Erythroblast (primary cell): ENCODE measurements at regions not wholly inside any gene's neighbourhood (a gene's known extent, or its start where the extent isn't known, plus 50 kb on each side); places are given as distances from the start of the nearest gene placed in this dataset.

Experiments
- DNase-seq, 2 experiments: peaks; one replicate each; lab custom pipeline; 2025; lab: John Stamatoyannopoulos, UW
- GATA1 ChIP-seq: IDR thresholded peaks from 2 replicates; pipeline ENCODE4 v1.6.1; 2011; ENCODE audit warnings: low read depth, mild to moderate bottlenecking, control low read depth, low read length, moderate library complexity
- POLR2A ChIP-seq: IDR thresholded peaks from 2 replicates; pipeline ENCODE4 v1.6.1; 2011; ENCODE audit warnings: mild to moderate bottlenecking, low read length

- no peak for DNase-seq
- no peak for TF ChIP-seq GATA1
- no peak for TF ChIP-seq POLR2A
These were observed 401.9 kb downstream of the TLE4 start for GRCh38 chr9:79973627-79974026.

GRCh38 chr9:79970146-79970425 is 398.3 kb downstream of the TLE4 start:
- no peak for TF ChIP-seq POLR2A
- TF ChIP-seq GATA1 = no peak
- DNase-seq = no peak

- TF ChIP-seq GATA1 (no peak), POLR2A (no peak)
- no peak for DNase-seq
These were observed 397.8 kb downstream of the TLE4 start for GRCh38 chr9:79969393-79970145.

- DNase-seq = no peak
- TF ChIP-seq POLR2A (no peak), GATA1 (no peak)
These were observed 396.8 kb downstream of the TLE4 start for GRCh38 chr9:79968533-79968932.

GRCh38 chr9:79962836-79963235 is 391.1 kb downstream of the TLE4 start:
- no peak for TF ChIP-seq GATA1
- DNase-seq = no peak

- DNase-seq = no peak
- TF ChIP-seq POLR2A = no peak
- TF ChIP-seq GATA1 = no peak
These were observed 390.4 kb downstream of the TLE4 start for GRCh38 chr9:79962150-79962549.

- no peak for DNase-seq
These were observed 383.5 kb downstream of the TLE4 start for GRCh38 chr9:79955300-79955699.

GRCh38 chr9:79953908-79954307 is 382.1 kb downstream of the TLE4 start:
- DNase-seq = no peak
- no peak for TF ChIP-seq GATA1
- TF ChIP-seq POLR2A = no peak

More at GRCh38 chr9:79955300-79955699, 383.5 kb downstream of the TLE4 start:
- TF ChIP-seq POLR2A (no peak), GATA1 (no peak)

GRCh38 chr9:79952401-79952800 is 380.6 kb downstream of the TLE4 start:
- DNase-seq = no peak
- TF ChIP-seq POLR2A (no peak), GATA1 (no peak)

- TF ChIP-seq POLR2A (no peak), GATA1 (no peak)
These were observed 374.9 kb downstream of the TLE4 start for GRCh38 chr9:79946712-79947111.

GRCh38 chr9:79945495-79945894 is 373.7 kb downstream of the TLE4 start:
- TF ChIP-seq POLR2A = no peak
- no peak for TF ChIP-seq GATA1
- DNase-seq = no peak

More at GRCh38 chr9:79946712-79947111, 374.9 kb downstream of the TLE4 start:
- no peak for DNase-seq

- TF ChIP-seq POLR2A (no peak), GATA1 (no peak)
- no peak for DNase-seq
These were observed 373.3 kb downstream of the TLE4 start for GRCh38 chr9:79945016-79945415.

- no peak for DNase-seq
- TF ChIP-seq POLR2A (no peak), GATA1 (no peak)
These were observed 369.2 kb downstream of the TLE4 start for GRCh38 chr9:79940919-79941318.

GRCh38 chr9:79939819-79940218 is 368.1 kb downstream of the TLE4 start:
- DNase-seq = no peak
- TF ChIP-seq GATA1 (no peak), POLR2A (no peak)

- DNase-seq = no peak
- TF ChIP-seq GATA1 = no peak
- no peak for TF ChIP-seq POLR2A
These were observed 364.6 kb downstream of the TLE4 start for GRCh38 chr9:79936336-79936735.
